Eye (tissue), 1 donor: ENCODE measurements at regions not wholly inside any gene's neighbourhood (a gene's known extent, or its start where the extent isn't known, plus 50 kb on each side); places are given as distances from the start of the nearest gene placed in this dataset.
A peak's percentile ranks its signal among the peaks of the same experiment; 100 is the strongest.
"Not testable (repeated sequence)": the region's sequence is repeated elsewhere in the genome, so short reads cannot be mapped to it uniquely, and the experiment has no call there.

ENCODE experiments used
- DNase-seq: peaks from one replicate; pipeline ENCODE4 v3.0.0-alpha.2; 2015

GRCh38 chr2:66306483-66306882 lies 128.4 kb upstream of the MEIS1 start:
- DNase-seq: no peak

GRCh38 chr2:66305718-66306117 lies 129.2 kb upstream of the MEIS1 start:
- DNase-seq: peak; percentile 93

GRCh38 chr2:66303471-66303870 lies 131.5 kb upstream of the MEIS1 start:
- DNase-seq: no peak

DNA sequence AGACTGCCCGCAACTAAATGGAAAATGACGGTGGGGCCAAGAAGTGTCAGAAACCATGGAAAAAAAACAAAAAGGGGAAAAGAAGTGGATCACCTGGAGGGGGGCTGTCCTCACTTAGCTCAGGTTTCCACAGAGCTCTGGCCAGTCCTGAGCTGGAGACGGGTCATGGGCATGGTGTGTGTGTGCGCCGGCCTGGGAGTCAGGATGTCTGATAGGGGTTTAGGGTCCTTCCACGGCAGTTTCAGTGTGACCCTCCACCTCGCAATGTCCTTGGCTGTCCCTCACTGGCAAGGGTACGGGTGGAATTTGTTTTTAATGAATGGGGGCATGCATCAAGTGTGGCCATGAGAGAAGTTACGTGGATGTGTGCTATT lies 133.2 kb upstream of the MEIS1 start:
- no peak for DNase-seq

- no peak for DNase-seq
Observed at GRCh38 chr2:66301022-66301766, 133.7 kb upstream of the MEIS1 start.

GRCh38 chr2:66283787-66284186 lies 151.1 kb upstream of the MEIS1 start:
- DNase-seq: peak; percentile 45

DNA sequence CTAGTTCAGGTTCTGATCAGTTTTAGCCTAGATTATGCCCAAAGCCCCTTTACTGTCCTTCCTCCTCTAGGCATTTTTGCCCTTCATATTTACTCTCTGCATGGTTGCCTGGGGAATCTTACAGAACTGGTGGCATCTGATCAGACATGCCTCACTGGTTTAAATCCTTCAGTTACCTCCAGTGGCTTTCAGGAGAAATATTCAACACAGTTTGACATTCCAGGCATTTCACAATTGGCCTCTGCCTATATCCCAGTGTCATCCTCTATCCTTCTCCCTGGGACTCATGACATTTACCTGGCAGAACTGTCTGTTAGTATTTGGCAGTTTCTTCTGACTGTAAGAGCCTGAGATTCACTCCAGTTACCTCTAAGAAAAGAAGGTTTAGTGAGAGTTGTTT lies 152.9 kb upstream of the MEIS1 start:
- no peak for DNase-seq

GRCh38 chr2:66279024-66279423 lies 155.9 kb upstream of the MEIS1 start:
- no peak for DNase-seq

GRCh38 chr2:66275984-66276383 lies 158.9 kb upstream of the MEIS1 start:
- DNase-seq: no peak

- no peak for DNase-seq
Observed at GRCh38 chr2:66273933-66274490, 160.9 kb upstream of the MEIS1 start.

DNA sequence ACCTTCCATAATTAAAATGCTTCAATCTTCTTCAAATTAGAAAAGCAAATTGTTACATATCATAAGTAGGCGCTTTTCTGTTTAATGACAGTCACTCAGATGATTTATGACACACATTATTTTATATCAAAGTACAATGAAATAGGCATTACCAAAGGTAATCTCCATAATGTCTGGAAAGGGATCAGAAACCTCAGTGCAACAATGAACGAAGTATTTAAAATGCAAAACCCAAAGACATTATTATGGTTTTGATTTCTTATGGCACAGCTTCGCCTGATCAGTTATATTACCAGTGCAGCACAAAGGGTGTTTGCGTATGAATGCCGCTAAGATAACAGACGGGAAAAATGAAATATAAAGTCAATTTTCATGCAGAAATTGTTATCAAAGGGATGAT lies 162.2 kb upstream of the MEIS1 start:
- no peak for DNase-seq

- peak; percentile 49 for DNase-seq
Observed at GRCh38 chr2:66271777-66272176, 163.1 kb upstream of the MEIS1 start.

DNA sequence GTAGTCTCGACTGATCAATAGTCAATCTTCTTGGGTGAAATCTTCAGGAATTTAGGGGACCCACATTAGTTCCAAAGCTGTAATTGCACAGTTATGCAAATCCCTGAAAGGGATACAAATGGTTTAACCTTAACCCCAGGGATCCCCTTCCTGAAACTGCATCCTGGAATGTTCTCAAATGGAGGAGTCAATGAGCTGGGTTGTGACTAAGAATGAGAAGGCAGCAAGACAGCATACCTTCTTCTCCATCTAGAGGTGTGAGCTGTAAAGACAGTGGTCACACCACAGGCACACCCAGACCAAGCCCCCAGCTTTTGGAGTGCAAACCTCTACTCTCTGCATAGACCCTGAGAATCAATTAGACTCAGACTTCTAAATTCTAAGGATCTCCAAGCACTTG lies 164.7 kb upstream of the MEIS1 start:
- no peak for DNase-seq

GRCh38 chr2:66269166-66269565 lies 165.8 kb upstream of the MEIS1 start:
- DNase-seq: no peak

- DNase-seq: no peak
Observed at GRCh38 chr2:66268756-66269155, 166.2 kb upstream of the MEIS1 start.

GRCh38 chr2:66264354-66264753 lies 170.6 kb upstream of the MEIS1 start:
- DNase-seq: no peak

- no peak for DNase-seq
Observed at GRCh38 chr2:66255867-66256266, 179.1 kb upstream of the MEIS1 start.

DNA sequence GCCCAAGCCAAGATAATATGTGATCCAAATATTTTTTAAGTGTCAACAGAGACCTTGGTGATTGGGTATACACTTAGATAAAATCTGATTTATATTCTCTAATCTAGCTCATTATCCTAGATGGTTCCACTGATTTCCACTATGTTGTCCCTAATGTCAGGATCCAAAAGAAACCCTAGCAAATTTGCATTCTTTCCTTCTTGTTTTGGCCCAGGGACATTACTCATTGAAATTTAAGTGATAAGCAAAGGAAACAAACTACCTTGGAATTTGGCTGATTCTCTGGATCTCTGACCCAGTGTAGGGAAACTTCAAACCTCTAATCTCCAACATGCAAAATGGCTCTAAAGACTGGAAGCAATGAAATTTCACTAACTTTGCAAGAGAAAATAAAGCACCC lies 179.8 kb upstream of the MEIS1 start:
- no peak for DNase-seq

DNA sequence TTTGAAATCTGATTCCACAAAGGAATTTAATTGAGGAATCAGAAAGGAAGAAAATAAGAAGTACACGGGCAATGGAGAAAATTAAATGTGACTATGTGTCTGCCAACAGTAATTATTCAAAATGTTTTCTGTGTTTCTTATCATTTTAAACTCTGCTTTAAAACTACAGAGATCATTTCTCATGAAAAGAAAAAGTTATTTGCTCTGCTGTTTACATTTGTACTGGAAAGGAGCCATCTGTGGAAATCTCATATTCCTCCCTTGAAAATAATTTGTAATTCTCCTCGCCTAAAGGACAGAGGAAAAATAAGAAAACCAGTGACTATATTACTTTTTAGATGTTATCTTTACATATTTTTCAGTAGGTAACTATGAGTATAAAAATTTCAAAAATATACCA lies 181.9 kb upstream of the MEIS1 start:
- DNase-seq: no peak

GRCh38 chr2:66252109-66252508 lies 182.8 kb upstream of the MEIS1 start:
- DNase-seq: no peak

DNA sequence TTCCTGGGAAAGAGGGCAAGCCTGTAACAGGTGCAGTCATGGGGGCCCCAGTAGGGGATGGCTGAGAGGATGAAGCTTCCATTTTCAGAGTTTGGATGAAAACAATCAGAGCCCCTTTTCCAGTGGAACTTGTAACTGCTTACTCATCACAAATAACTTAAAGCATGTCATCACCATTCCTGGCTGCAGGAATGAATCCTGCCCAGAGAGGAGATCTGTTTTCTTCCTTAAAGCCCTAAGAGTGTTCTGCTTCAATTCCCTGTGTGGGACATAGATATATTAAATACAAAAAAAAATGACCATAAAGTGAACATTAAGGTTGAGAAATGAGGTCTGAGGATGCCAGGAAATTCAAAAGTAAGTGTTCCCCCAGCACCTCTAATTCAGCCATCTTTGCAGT lies 183.4 kb upstream of the MEIS1 start:
- DNase-seq: no peak

DNA sequence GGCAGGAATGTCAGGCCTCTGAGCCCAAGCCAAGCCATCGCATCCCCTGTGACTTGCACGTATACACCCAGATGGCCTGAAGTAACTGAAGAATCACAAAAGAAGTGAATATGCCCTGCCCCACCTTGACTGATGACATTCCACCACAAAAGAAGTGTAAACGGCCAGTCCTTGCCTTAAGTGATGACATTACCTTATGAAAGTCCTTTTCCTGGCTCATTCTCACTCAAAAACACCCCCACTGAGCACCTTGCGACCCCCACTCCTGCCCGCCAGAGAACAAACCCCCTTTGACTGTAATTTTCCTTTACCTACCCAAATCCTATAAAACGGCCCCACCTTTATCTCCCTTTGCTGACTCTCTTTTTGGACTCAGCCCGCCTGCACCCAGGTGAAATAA lies 185.8 kb upstream of the MEIS1 start:
- DNase-seq: not testable (repeated sequence)

GRCh38 chr2:66243809-66244208 lies 191.1 kb upstream of the MEIS1 start:
- not testable (repeated sequence) for DNase-seq

- not testable (repeated sequence) for DNase-seq
Observed at GRCh38 chr2:66242888-66243287, 192.0 kb upstream of the MEIS1 start.
